Body of pancreas (tissue), 4 donors: ENCODE measurements at regions not wholly inside any gene's neighbourhood (a gene's known extent, or its start where the extent isn't known, plus 50 kb on each side); places are given as distances from the start of the nearest gene placed in this dataset.

Source experiments
- CTCF ChIP-seq, 7 experiments: fragments of 450-650 bp in 4 of 7; fragments of 200-600 bp in 3 of 7; sonication (generic) in 3 of 7; IDR thresholded peaks; one replicate each; pipeline ENCODE4 v1.5.1; 2016 to 2019; ENCODE audit warnings: antibody characterized with exemption in 7 of 7
- POLR2A ChIP-seq, 3 donors: fragments of 450-650 bp; IDR thresholded peaks; one replicate each; pipeline ENCODE4 v1.6.1; 2016; ENCODE audit warnings: antibody characterized with exemption in 3 of 3, mild to moderate bottlenecking in 2 of 3

- TF ChIP-seq CTCF (IDR thresholded peaks at IDR 0.05) (no peak), POLR2A (IDR thresholded peaks at IDR 0.05) (no peak)
Observed at GRCh38 chr17:34740565-34741520, 161.5 kb downstream of the TMEM132E start.
